Thoracic aorta (tissue), 2 donors: ENCODE measurements at regions not wholly inside any gene's neighbourhood (a gene's known extent, or its start where the extent isn't known, plus 50 kb on each side); places are given as distances from the start of the nearest gene placed in this dataset.

ENCODE experiments used
- ATAC-seq: fragments of 150-250 bp; one replicate; pipeline ENCODE4 v1.8.0; 2017; ENCODE audit warnings: low read depth; ENCODE audit not compliant: insufficient number of reproducible peaks, low FRiP score
- DNase-seq: peaks from one replicate; pipeline ENCODE4 v3.0.0-alpha.2; 2020; ENCODE audit warnings: low spot score
- H3K27ac ChIP-seq, 2 donors: fragments of 200-600 bp; sonication (generic); 1 replicate in 1 of 2; 2 replicates in 1 of 2; pipeline ENCODE4 v1.5.1; 2016; ENCODE audit warnings: mild to moderate bottlenecking in 2 of 2, moderate library complexity in 2 of 2
- H3K27me3 ChIP-seq: fragments of 200-600 bp; sonication (generic); replicated peaks from 2 replicates; pipeline ENCODE4 v1.6.0; 2016; ENCODE audit warnings: mild to moderate bottlenecking; ENCODE audit not compliant: insufficient read depth
- H3K36me3 ChIP-seq: fragments of 200-600 bp; sonication (generic); one replicate; pipeline ENCODE4 v1.5.1; 2016
- H3K4me1 ChIP-seq, 2 donors: fragments of 200-600 bp; sonication (generic); 1 replicate in 1 of 2; 2 replicates in 1 of 2; pipeline versions ENCODE4 v1.5.1 to v1.6.0; 2016; ENCODE audit warnings: low read depth in 2 of 2, mild to moderate bottlenecking in 1 of 2; ENCODE audit not compliant: control insufficient read depth in 1 of 2
- H3K4me3 ChIP-seq: fragments of 200-600 bp; sonication (generic); 2 replicates; pipeline ENCODE4 v1.5.1; 2016; ENCODE audit warnings: mild to moderate bottlenecking
- H3K9me3 ChIP-seq: fragments of 200-600 bp; sonication (generic); 2 replicates; pipeline ENCODE4 v1.5.1; 2016
- CTCF ChIP-seq: fragments of 200-600 bp; sonication (generic); IDR thresholded peaks from one replicate; pipeline ENCODE4 v1.5.1; 2019; ENCODE audit warnings: antibody characterized with exemption

GRCh38 chr4:63315651-63316050 lies 1093.6 kb downstream of the TECRL start:
- Histone ChIP-seq H3K9me3 (no peaks in the 10 kb centered on the region), H3K4me3 (no peak overlapping the region), H3K4me1 (no peaks in the 10 kb centered on the region), H3K27ac (no peak overlapping the region), H3K36me3 (no peaks in the 10 kb centered on the region), H3K27me3 (no peaks in the 10 kb centered on the region)
- no peak for DNase-seq
- no peak for ATAC-seq
- no peak for TF ChIP-seq CTCF

- Histone ChIP-seq H3K27ac (no peak overlapping the region), H3K4me1 (peaks cover 0 to 4% of the 10 kb centered on the region in 2 donors), H3K4me3 (no peak overlapping the region), H3K27me3 (no peaks in the 10 kb centered on the region), H3K9me3 (no peaks in the 10 kb centered on the region), H3K36me3 (no peaks in the 10 kb centered on the region)
- DNase-seq (no peak), ATAC-seq (no peak)
- no peak for TF ChIP-seq CTCF
Measured at GRCh38 chr4:63308697-63309096, 1100.6 kb downstream of the TECRL start.

- Histone ChIP-seq H3K27me3 (no peaks in the 10 kb centered on the region), H3K36me3 (no peaks in the 10 kb centered on the region), H3K9me3 (no peaks in the 10 kb centered on the region), H3K4me3 (no peak overlapping the region), H3K4me1 (peaks cover 0 to 4% of the 10 kb centered on the region in 2 donors), H3K27ac (no peak overlapping the region)
- DNase-seq (no peak), ATAC-seq (no peak)
- no peak for TF ChIP-seq CTCF
Measured at GRCh38 chr4:63302792-63303191, 1106.5 kb downstream of the TECRL start.

GRCh38 chr4:63302078-63302477 lies 1107.2 kb downstream of the TECRL start:
- no peak for DNase-seq
- TF ChIP-seq CTCF: no peak
- H3K4me3 ChIP-seq: no peak overlapping the region
- H3K4me1 ChIP-seq: peaks cover 0 to 4% of the 10 kb centered on the region in 2 donors
- ATAC-seq: no peak
- H3K27ac ChIP-seq: no peak overlapping the region
- H3K27me3 ChIP-seq: no peaks in the 10 kb centered on the region
- no peaks in the 10 kb centered on the region for H3K9me3 ChIP-seq
- no peaks in the 10 kb centered on the region for H3K36me3 ChIP-seq

- ATAC-seq: no peak
Measured at GRCh38 chr4:63296773-63297172, 1112.5 kb downstream of the TECRL start.

More at GRCh38 chr4:63296773-63297172, 1112.5 kb downstream of the TECRL start:
- H3K4me1 ChIP-seq: no peaks in the 10 kb centered on the region
- no peak for DNase-seq
- peak; percentile 21 for TF ChIP-seq CTCF
- H3K9me3 ChIP-seq: no peaks in the 10 kb centered on the region
- H3K27ac ChIP-seq: no peak overlapping the region
- no peaks in the 10 kb centered on the region for H3K36me3 ChIP-seq
- no peak overlapping the region for H3K4me3 ChIP-seq
- no peaks in the 10 kb centered on the region for H3K27me3 ChIP-seq
